Transverse colon (tissue), 3 donors: ENCODE measurements at regions not wholly inside any gene's neighbourhood (a gene's known extent, or its start where the extent isn't known, plus 50 kb on each side); places are given as distances from the start of the nearest gene placed in this dataset.

Experiments
- POLR2A ChIP-seq: fragments of 450-650 bp; IDR thresholded peaks from one replicate; pipeline ENCODE4 v1.6.1; 2016; ENCODE audit warnings: antibody characterized with exemption, mild to moderate bottlenecking, moderate library complexity
- TF ChIP-seq, protein P1 (sequence below), 5 experiments: fragments of 200-600 bp in 3 of 5; fragments of 450-650 bp in 2 of 5; sonication (generic) in 3 of 5; IDR thresholded peaks; 1 replicate in 2 of 5; 2 replicates in 3 of 5; pipeline ENCODE4 v1.5.1; 2016 to 2017; ENCODE audit warnings: antibody characterized with exemption in 5 of 5, inconsistent platforms in 3 of 5, mild to moderate bottlenecking in 2 of 5, moderate library complexity in 1 of 5

DNA sequence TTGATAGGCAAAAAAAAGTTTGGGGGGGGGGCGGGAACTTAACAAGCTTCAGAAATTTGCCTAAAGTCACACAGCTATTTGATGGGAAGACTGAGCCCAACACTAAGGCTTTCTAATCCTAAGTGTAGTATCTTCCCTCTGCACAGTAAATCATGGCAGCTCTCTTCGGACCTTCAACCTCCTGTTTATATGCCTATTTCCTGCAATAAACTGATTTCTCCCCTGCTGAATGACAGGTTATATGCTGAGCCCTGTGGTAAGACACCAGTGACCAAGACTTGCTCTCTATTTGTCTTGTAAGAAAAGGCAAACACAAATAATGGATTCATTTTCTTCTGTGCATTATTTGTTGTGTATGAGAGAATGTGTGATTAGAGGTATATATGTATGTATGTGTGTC is 355.8 kb upstream of the ARRDC4 start:
- TF ChIP-seq, protein P1, sequence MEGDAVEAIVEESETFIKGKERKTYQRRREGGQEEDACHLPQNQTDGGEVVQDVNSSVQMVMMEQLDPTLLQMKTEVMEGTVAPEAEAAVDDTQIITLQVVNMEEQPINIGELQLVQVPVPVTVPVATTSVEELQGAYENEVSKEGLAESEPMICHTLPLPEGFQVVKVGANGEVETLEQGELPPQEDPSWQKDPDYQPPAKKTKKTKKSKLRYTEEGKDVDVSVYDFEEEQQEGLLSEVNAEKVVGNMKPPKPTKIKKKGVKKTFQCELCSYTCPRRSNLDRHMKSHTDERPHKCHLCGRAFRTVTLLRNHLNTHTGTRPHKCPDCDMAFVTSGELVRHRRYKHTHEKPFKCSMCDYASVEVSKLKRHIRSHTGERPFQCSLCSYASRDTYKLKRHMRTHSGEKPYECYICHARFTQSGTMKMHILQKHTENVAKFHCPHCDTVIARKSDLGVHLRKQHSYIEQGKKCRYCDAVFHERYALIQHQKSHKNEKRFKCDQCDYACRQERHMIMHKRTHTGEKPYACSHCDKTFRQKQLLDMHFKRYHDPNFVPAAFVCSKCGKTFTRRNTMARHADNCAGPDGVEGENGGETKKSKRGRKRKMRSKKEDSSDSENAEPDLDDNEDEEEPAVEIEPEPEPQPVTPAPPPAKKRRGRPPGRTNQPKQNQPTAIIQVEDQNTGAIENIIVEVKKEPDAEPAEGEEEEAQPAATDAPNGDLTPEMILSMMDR (IDR thresholded peaks at IDR 0.05) = no peak
- no peak for TF ChIP-seq POLR2A
